ENCODE measurements at regions not wholly inside any gene's neighbourhood (a gene's known extent, or its start where the extent isn't known, plus 50 kb on each side); places are given as distances from the start of the nearest gene placed in this dataset.
"Not testable (repeated sequence)": the region's sequence is repeated elsewhere in the genome, so short reads cannot be mapped to it uniquely, and the experiment has no call there.

- H3K4me3 ChIP-seq (ENCODE audit: low read length): no peak overlapping the region
- DNase-seq (ENCODE audit: low read depth): no peak
- no peak for TF ChIP-seq CTCF (conservative IDR thresholded peaks at IDR 0.05; ENCODE audit: low read depth, low read length)
These were observed 1054.8 kb downstream of the MRPL39 start for GRCh38 chr21:24552491-24552890.

- no peak for DNase-seq (ENCODE audit: low read depth)
- H3K4me3 ChIP-seq (ENCODE audit: low read length): no peak overlapping the region
- no peak for TF ChIP-seq CTCF (conservative IDR thresholded peaks at IDR 0.05; ENCODE audit: low read depth, low read length)
These were observed 1061.4 kb downstream of the MRPL39 start for GRCh38 chr21:24545807-24546361.

- DNase-seq (ENCODE audit: low read depth): no peak
- no peak overlapping the region for H3K4me3 ChIP-seq (ENCODE audit: low read length)
- TF ChIP-seq CTCF (conservative IDR thresholded peaks at IDR 0.05; ENCODE audit: low read depth, low read length): peak; percentile 47
These were observed 1093.1 kb downstream of the MRPL39 start for GRCh38 chr21:24514081-24514733.

- no peak for TF ChIP-seq CTCF (conservative IDR thresholded peaks at IDR 0.05; ENCODE audit: low read depth, low read length)
- H3K4me3 ChIP-seq (ENCODE audit: low read length): no peak overlapping the region
- no peak for DNase-seq (ENCODE audit: low read depth)
These were observed 1098.2 kb downstream of the MRPL39 start for GRCh38 chr21:24509131-24509530.

- no peak for TF ChIP-seq CTCF (conservative IDR thresholded peaks at IDR 0.05; ENCODE audit: low read depth, low read length)
- DNase-seq (ENCODE audit: low read depth): no peak
- H3K4me3 ChIP-seq (ENCODE audit: low read length): no peak overlapping the region
These were observed 1120.3 kb downstream of the MRPL39 start for GRCh38 chr21:24486973-24487372.

- not testable (repeated sequence) for DNase-seq (ENCODE audit: low read depth); H3K4me3 ChIP-seq (ENCODE audit: low read length)
These were observed 1123.9 kb downstream of the MRPL39 start for GRCh38 chr21:24483361-24483760.

GRCh38 chr21:24470852-24471251 is 1136.4 kb downstream of the MRPL39 start:
- TF ChIP-seq CTCF (conservative IDR thresholded peaks at IDR 0.05; ENCODE audit: low read depth, low read length): no peak
- no peak for DNase-seq (ENCODE audit: low read depth)
- H3K4me3 ChIP-seq (ENCODE audit: low read length): no peak overlapping the region

Measured in retinal pigment epithelial cell (primary cell).